OCI-LY3 (cell line): ENCODE measurements at regions not wholly inside any gene's neighbourhood (a gene's known extent, or its start where the extent isn't known, plus 50 kb on each side); places are given as distances from the start of the nearest gene placed in this dataset.

ENCODE experiments used
- H2AFZ ChIP-seq: fragments of 200-600, 300-600 bp; shearing (Covaris generic); 2 replicates; pipeline ENCODE4 v1.6.0; 2014; ENCODE audit warnings: antibody characterized with exemption, low read depth, low read length
- H3K27ac ChIP-seq: fragments of 200-600, 300-600 bp; sonication (generic); 2 replicates; pipeline ENCODE4 v1.5.1; 2014; ENCODE audit warnings: mild to moderate bottlenecking, low read length, moderate library complexity, mixed read lengths
- H3K27me3 ChIP-seq: fragments of 200-600, 300-600 bp; sonication (generic); 2 replicates; pipeline ENCODE4 v1.6.1; 2014; ENCODE audit warnings: low read depth, low read length, mixed read lengths
- H3K36me3 ChIP-seq: fragments of 200-600, 300-600 bp; sonication (generic); replicated peaks from 2 replicates; pipeline ENCODE3; 2014; ENCODE audit warnings: low read depth, low read length, mixed read lengths
- H3K4me1 ChIP-seq: fragments of 300-600, 200-600 bp; sonication (generic); 2 replicates; pipeline ENCODE4 v1.6.1; 2014; ENCODE audit warnings: low read length, mixed read lengths
- H3K4me2 ChIP-seq: fragments of 200-600, 300-600 bp; sonication (generic); 2 replicates; pipeline ENCODE4 v1.6.1; 2014; ENCODE audit warnings: low read length, mixed read lengths
- H3K4me3 ChIP-seq: fragments of 300-600, 200-600 bp; sonication (generic); 2 replicates; pipeline ENCODE4 v1.5.1; 2014; ENCODE audit warnings: antibody characterized with exemption, mild to moderate bottlenecking, low read length, moderate library complexity
- H3K79me2 ChIP-seq: fragments of 300-600, 200-600 bp; shearing (Covaris generic); 2 replicates; pipeline ENCODE4 v1.6.1; 2014; ENCODE audit warnings: mild to moderate bottlenecking, low read length, mixed read lengths
- H3K9ac ChIP-seq: fragments of 300-600, 200-600 bp; shearing (Covaris generic); 2 replicates; pipeline ENCODE4 v1.6.0; 2014; ENCODE audit warnings: mild to moderate bottlenecking, low read length, moderate library complexity
- H3K9me3 ChIP-seq: fragments of 200-600, 300-600 bp; shearing (Covaris generic); 2 replicates; pipeline ENCODE4 v1.6.1; 2014; ENCODE audit warnings: low read length, mixed read lengths; ENCODE audit not compliant: insufficient read depth
- H4K20me1 ChIP-seq: fragments of 200-600, 300-600 bp; sonication (generic); 2 replicates; pipeline ENCODE4 v1.6.1; 2016; ENCODE audit warnings: low read length, mixed read lengths; ENCODE audit not compliant: insufficient read depth
- CTCF ChIP-seq: fragments of 200-600, 300-600 bp; sonication (generic); IDR thresholded peaks from 2 replicates; pipeline ENCODE4 v1.5.1; 2014; ENCODE audit warnings: antibody characterized with exemption, low read length, low read depth
- EZH2phosphoT487 ChIP-seq: fragments of 200-600 bp; shearing (Covaris generic); IDR thresholded peaks from 2 replicates; pipeline ENCODE4 v1.6.1; 2018; ENCODE audit warnings: antibody characterized with exemption, mixed run types, low read depth

- TF ChIP-seq CTCF (no peak), EZH2phosphoT487 (no peak)
- H2AFZ ChIP-seq: no peak overlapping the region
- no peaks in the 10 kb centered on the region for H3K9me3 ChIP-seq
- H3K79me2 ChIP-seq: no peaks in the 10 kb centered on the region
- no peaks in the 10 kb centered on the region for H3K27me3 ChIP-seq
- no peaks in the 10 kb centered on the region for H3K4me1 ChIP-seq
- H4K20me1 ChIP-seq: no peaks in the 10 kb centered on the region
- H3K4me3 ChIP-seq: no peak overlapping the region
- H3K9ac ChIP-seq: no peak overlapping the region
- H3K27ac ChIP-seq: no peak overlapping the region
- no peak overlapping the region for H3K4me2 ChIP-seq
- H3K36me3 ChIP-seq: no peaks in the 10 kb centered on the region
Measured at GRCh38 chr16:59252317-59252716, 518.2 kb upstream of the GOT2 start.

GRCh38 chr16:59249011-59249410 lies 514.9 kb upstream of the GOT2 start:
- Histone ChIP-seq H3K27ac (no peak overlapping the region), H3K27me3 (no peaks in the 10 kb centered on the region), H3K4me1 (no peaks in the 10 kb centered on the region), H3K4me3 (no peak overlapping the region), H3K79me2 (no peaks in the 10 kb centered on the region), H2AFZ (no peak overlapping the region), H4K20me1 (no peaks in the 10 kb centered on the region), H3K4me2 (no peak overlapping the region), H3K9ac (no peak overlapping the region), H3K36me3 (no peaks in the 10 kb centered on the region), H3K9me3 (no peaks in the 10 kb centered on the region)
- no peak for TF ChIP-seq CTCF
- no peak for TF ChIP-seq EZH2phosphoT487

- no peak for TF ChIP-seq EZH2phosphoT487
- TF ChIP-seq CTCF: no peak
Measured at GRCh38 chr16:59242556-59242955, 508.4 kb upstream of the GOT2 start.

GRCh38 chr16:59238246-59238645 lies 504.1 kb upstream of the GOT2 start:
- H3K79me2 ChIP-seq: no peaks in the 10 kb centered on the region
- H3K36me3 ChIP-seq: no peaks in the 10 kb centered on the region
- H3K27ac ChIP-seq: no peak overlapping the region
- H4K20me1 ChIP-seq: no peaks in the 10 kb centered on the region
- no peak overlapping the region for H3K4me2 ChIP-seq
- no peaks in the 10 kb centered on the region for H3K27me3 ChIP-seq
- no peak overlapping the region for H3K9ac ChIP-seq
- no peaks in the 10 kb centered on the region for H3K9me3 ChIP-seq
- TF ChIP-seq CTCF: no peak
- TF ChIP-seq EZH2phosphoT487: no peak
- no peaks in the 10 kb centered on the region for H3K4me1 ChIP-seq
- H3K4me3 ChIP-seq: no peak overlapping the region
- H2AFZ ChIP-seq: no peak overlapping the region

More at GRCh38 chr16:59242556-59242955, 508.4 kb upstream of the GOT2 start:
- H3K79me2 ChIP-seq: no peaks in the 10 kb centered on the region
- H3K36me3 ChIP-seq: no peaks in the 10 kb centered on the region
- no peak overlapping the region for H3K27ac ChIP-seq
- no peak overlapping the region for H3K9ac ChIP-seq
- no peaks in the 10 kb centered on the region for H4K20me1 ChIP-seq
- H3K4me1 ChIP-seq: no peaks in the 10 kb centered on the region
- H3K4me2 ChIP-seq: no peak overlapping the region
- no peaks in the 10 kb centered on the region for H3K9me3 ChIP-seq
- no peaks in the 10 kb centered on the region for H3K27me3 ChIP-seq
- H3K4me3 ChIP-seq: no peak overlapping the region
- no peak overlapping the region for H2AFZ ChIP-seq
